GM06990 (cell line): ENCODE measurements at regions not wholly inside any gene's neighbourhood (a gene's known extent, or its start where the extent isn't known, plus 50 kb on each side); places are given as distances from the start of the nearest gene placed in this dataset.

Experiments used
- DNase-seq: peaks from one replicate; pipeline ENCODE4 v3.0.0-alpha.2; 2011; ENCODE audit not compliant: insufficient read length; ENCODE audit errors: extremely low read depth
- H3K27me3 ChIP-seq: replicated peaks from 2 replicates; pipeline ENCODE4 v1.6.0; 2011; ENCODE audit warnings: low read length; ENCODE audit not compliant: control insufficient read depth, insufficient read depth
- H3K36me3 ChIP-seq: 2 replicates; pipeline ENCODE4 v1.5.1; 2011; ENCODE audit warnings: low read length; ENCODE audit not compliant: control insufficient read depth, insufficient read depth
- H3K4me3 ChIP-seq: replicated peaks from 2 replicates; pipeline ENCODE4 v1.5.1; 2011; ENCODE audit warnings: low read depth, mild to moderate bottlenecking, control low read depth, low read length
- TF ChIP-seq, protein P1 (sequence below): IDR thresholded peaks from 2 replicates; pipeline ENCODE4 v1.5.1; 2011; ENCODE audit warnings: low read length, control low read depth, mild to moderate bottlenecking, inconsistent platforms; ENCODE audit not compliant: insufficient read depth, poor library complexity, severe bottlenecking

DNA sequence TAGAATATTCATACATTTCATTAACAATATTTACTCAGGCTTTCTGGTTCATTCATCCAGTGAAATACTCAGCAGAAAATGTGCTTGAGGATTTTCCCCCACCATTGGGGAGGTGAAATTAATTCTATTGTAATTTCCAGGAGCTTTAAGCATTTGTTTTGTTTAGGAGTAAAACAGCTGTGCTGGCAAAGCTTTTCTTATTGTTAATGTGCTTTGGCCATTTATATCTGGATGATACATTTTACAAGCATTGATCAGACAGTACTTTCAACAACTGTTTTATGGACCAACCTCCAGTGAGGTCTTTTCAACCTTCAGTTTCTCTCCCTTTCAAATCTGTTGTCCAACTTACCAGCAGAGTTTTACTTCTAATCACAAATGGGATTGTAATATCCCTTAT is 672.4 kb downstream of the CDH11 start:
- no peak for DNase-seq
- Histone ChIP-seq H3K27me3 (no peaks in the 10 kb centered on the region), H3K4me3 (no peak overlapping the region), H3K36me3 (no peaks in the 10 kb centered on the region)
- TF ChIP-seq, protein P1, sequence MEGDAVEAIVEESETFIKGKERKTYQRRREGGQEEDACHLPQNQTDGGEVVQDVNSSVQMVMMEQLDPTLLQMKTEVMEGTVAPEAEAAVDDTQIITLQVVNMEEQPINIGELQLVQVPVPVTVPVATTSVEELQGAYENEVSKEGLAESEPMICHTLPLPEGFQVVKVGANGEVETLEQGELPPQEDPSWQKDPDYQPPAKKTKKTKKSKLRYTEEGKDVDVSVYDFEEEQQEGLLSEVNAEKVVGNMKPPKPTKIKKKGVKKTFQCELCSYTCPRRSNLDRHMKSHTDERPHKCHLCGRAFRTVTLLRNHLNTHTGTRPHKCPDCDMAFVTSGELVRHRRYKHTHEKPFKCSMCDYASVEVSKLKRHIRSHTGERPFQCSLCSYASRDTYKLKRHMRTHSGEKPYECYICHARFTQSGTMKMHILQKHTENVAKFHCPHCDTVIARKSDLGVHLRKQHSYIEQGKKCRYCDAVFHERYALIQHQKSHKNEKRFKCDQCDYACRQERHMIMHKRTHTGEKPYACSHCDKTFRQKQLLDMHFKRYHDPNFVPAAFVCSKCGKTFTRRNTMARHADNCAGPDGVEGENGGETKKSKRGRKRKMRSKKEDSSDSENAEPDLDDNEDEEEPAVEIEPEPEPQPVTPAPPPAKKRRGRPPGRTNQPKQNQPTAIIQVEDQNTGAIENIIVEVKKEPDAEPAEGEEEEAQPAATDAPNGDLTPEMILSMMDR, result no peak

DNA sequence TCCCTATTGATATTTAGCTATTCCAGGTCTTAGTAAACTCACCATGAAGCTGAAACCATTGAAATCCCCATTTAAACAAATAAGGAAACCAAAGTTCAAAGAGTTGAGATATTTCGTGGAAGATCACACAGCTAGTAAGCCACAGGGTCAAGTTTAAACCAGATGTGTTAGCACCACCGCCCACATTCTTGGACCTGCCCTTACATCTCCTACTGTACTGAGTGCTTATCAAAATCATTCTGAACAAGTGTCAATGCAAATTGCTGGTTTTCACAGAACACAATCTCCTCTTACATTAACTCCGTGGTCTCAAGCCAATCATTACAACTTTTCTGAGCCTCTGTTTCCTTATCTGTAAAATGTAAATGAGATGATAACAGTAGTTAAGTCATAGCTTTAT is 676.2 kb downstream of the CDH11 start:
- no peak overlapping the region for H3K4me3 ChIP-seq
- H3K27me3 ChIP-seq, result no peaks in the 10 kb centered on the region
- TF ChIP-seq, protein P1, result no peak
- H3K36me3 ChIP-seq, result no peaks in the 10 kb centered on the region
- DNase-seq, result no peak

- no peak for DNase-seq
- no peak overlapping the region for H3K4me3 ChIP-seq
- TF ChIP-seq, protein P1, result no peak
- H3K36me3 ChIP-seq, result no peaks in the 10 kb centered on the region
- H3K27me3 ChIP-seq, result no peaks in the 10 kb centered on the region
Observed at GRCh38 chr16:64445245-64445644, 676.6 kb downstream of the CDH11 start.

DNA sequence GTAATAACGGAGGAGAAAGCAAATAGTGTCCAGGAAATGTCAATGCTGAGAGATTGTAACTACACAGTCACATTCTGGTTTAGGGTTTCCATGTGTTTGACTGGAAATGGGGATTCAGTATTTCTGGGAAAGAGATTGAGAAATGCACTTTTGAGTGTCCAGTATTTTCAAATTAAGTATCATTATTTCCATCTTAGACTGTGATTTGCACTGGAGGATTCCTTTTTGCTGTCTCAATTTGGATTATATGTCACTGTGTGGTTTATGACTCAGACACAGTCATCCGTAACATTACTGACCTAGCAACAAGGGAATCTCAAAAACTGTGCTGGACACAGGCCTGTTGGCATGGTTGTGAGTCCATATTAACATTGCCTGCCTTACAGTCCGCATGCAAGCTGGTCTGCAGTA is 681.4 kb downstream of the CDH11 start:
- H3K36me3 ChIP-seq, result no peaks in the 10 kb centered on the region
- no peak for DNase-seq
- TF ChIP-seq, protein P1, result no peak
- H3K4me3 ChIP-seq, result no peak overlapping the region
- no peaks in the 10 kb centered on the region for H3K27me3 ChIP-seq

DNA sequence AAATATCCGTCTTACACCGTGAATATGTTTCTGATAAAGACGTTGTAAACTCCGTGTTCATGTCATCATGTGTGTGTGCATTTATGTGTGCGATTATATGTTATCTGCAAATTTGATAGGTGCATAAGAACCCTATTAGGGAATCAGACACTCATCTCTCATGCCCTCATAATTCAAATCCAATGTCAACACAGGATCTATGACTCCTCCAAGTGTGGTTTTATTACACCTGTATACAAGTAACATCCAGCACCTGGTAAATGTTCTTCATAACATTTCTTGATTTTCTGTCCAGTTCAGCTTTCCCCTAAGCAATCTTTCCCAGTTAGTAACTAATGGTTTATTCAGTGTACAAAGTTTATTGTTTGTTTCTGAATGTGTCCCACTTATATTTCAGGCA is 681.9 kb downstream of the CDH11 start:
- TF ChIP-seq, protein P1, result no peak

DNA sequence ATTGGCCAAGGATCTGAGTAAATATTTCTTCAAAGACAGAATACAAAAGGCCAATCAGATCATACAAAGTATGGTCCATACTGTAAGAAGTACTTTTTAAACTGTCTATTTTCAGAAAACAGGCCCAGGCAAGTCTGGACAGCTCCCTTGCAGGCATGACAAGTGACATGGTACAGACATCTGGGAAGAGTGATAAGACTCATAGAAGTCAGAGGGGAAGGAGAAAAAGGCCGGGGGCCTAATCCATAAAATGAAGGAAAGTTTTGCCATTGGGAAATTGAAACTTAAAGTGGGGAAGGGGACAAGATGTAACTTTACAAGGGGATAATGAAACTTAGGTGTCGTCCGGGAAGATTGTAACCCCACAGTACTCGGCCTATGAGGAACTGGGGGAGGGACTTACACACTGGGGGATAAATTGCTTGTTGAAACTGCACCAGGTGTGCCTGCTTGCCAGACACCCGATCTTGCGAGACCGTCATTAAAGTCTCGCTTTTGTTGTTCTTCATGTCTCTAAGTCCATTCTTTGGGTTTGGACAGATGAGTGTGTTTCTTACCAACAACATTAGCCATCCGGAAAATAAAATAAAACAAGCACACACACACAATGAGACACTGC is 684.0 kb downstream of the CDH11 start:
- no peaks in the 10 kb centered on the region for H3K36me3 ChIP-seq
- DNase-seq, result no peak
- no peaks in the 10 kb centered on the region for H3K27me3 ChIP-seq
- TF ChIP-seq, protein P1, result no peak
- H3K4me3 ChIP-seq, result no peak overlapping the region

More for the DNA sequence above, 681.9 kb downstream of the CDH11 start:
- Histone ChIP-seq H3K4me3 (no peak overlapping the region), H3K27me3 (no peaks in the 10 kb centered on the region), H3K36me3 (no peaks in the 10 kb centered on the region)
- no peak for DNase-seq
